ENCODE measurements at regions not wholly inside any gene's neighbourhood (a gene's known extent, or its start where the extent isn't known, plus 50 kb on each side); places are given as distances from the start of the nearest gene placed in this dataset.

- no peak overlapping the region for H3K9ac ChIP-seq (ENCODE audit: insufficient read depth in 1 of 2, low read length in 2 of 2)
- 41 to 44% methylated on average over 2 of the region's 2 CpGs for WGBS, 2 donors
- H3K27me3 ChIP-seq (ENCODE audit: control insufficient read depth in 3 of 3, insufficient read depth in 3 of 3, low read length in 2 of 3): peaks cover 0 to 2% (median 0%) of the 10 kb centered on the region in 3 donors
- peaks cover 0 to 4% (median 0%) of the 10 kb centered on the region in 4 donors for H3K9me3 ChIP-seq (ENCODE audit: control insufficient read depth in 4 of 4, insufficient read depth in 3 of 4, low read length in 3 of 4)
- DNase-seq (no peak), ATAC-seq (ENCODE audit: insufficient read depth, low FRiP score) (no peak)
- TF ChIP-seq, protein P1, sequence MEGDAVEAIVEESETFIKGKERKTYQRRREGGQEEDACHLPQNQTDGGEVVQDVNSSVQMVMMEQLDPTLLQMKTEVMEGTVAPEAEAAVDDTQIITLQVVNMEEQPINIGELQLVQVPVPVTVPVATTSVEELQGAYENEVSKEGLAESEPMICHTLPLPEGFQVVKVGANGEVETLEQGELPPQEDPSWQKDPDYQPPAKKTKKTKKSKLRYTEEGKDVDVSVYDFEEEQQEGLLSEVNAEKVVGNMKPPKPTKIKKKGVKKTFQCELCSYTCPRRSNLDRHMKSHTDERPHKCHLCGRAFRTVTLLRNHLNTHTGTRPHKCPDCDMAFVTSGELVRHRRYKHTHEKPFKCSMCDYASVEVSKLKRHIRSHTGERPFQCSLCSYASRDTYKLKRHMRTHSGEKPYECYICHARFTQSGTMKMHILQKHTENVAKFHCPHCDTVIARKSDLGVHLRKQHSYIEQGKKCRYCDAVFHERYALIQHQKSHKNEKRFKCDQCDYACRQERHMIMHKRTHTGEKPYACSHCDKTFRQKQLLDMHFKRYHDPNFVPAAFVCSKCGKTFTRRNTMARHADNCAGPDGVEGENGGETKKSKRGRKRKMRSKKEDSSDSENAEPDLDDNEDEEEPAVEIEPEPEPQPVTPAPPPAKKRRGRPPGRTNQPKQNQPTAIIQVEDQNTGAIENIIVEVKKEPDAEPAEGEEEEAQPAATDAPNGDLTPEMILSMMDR (IDR thresholded peaks at IDR 0.05; ENCODE audit: control extremely low read depth, extremely low read depth): no peak
- H3K27ac ChIP-seq (ENCODE audit: low read depth in 1 of 2, low read length in 1 of 2): no peak overlapping the region
- H3K4me3 ChIP-seq: no peak overlapping the region
- H3K36me3 ChIP-seq (ENCODE audit: control insufficient read depth in 4 of 4, insufficient read depth in 4 of 4, low read length in 4 of 4): no peaks in the 10 kb centered on the region
- no peaks in the 10 kb centered on the region for H3K4me1 ChIP-seq (ENCODE audit: control insufficient read depth in 5 of 5, insufficient read depth in 5 of 5, low read length in 5 of 5)
Measured at GRCh38 chr10:118511711-118512110, 83.7 kb downstream of the PRLHR start.

DNA sequence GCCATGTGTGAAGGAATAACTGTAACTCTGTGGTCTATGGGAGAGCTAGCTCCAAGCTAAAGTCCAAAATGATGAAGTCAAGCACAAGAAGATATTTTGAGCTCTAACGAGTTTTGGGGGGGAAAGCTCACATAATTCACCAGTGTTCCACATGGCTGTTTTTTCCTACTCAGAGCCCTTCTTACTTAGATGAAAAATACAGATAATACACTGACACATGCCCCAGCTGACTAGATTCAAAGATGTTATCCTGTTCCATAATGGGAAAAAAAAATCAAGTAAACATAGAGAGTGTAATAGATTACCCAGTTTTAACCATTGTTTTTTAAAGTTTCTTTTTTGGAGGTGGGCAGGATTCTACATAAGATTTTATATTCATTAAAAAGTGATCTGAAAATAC, 86.6 kb downstream of the PRLHR start:
- Histone ChIP-seq H3K4me3 (no peak overlapping the region), H3K4me1 (ENCODE audit: control insufficient read depth in 5 of 5, insufficient read depth in 5 of 5, low read length in 5 of 5) (no peaks in the 10 kb centered on the region), H3K9ac (ENCODE audit: insufficient read depth in 1 of 2, low read length in 2 of 2) (no peak overlapping the region), H3K27ac (ENCODE audit: low read depth in 1 of 2, low read length in 1 of 2) (no peak overlapping the region), H3K36me3 (ENCODE audit: control insufficient read depth in 4 of 4, insufficient read depth in 4 of 4, low read length in 4 of 4) (no peaks in the 10 kb centered on the region), H3K27me3 (ENCODE audit: control insufficient read depth in 3 of 3, insufficient read depth in 3 of 3, low read length in 2 of 3) (no peaks in the 10 kb centered on the region), H3K9me3 (ENCODE audit: control insufficient read depth in 4 of 4, insufficient read depth in 3 of 4, low read length in 3 of 4) (peaks cover 0 to 4% (median 0%) of the 10 kb centered on the region in 4 donors)
- ATAC-seq (ENCODE audit: insufficient read depth, low FRiP score) (no peak), DNase-seq (no peak)
- TF ChIP-seq, protein P1 (IDR thresholded peaks at IDR 0.05; ENCODE audit: control extremely low read depth, extremely low read depth): no peak
- 61 to 70% methylated on average over 1 of the region's 1 CpG for WGBS, 2 donors

DNA sequence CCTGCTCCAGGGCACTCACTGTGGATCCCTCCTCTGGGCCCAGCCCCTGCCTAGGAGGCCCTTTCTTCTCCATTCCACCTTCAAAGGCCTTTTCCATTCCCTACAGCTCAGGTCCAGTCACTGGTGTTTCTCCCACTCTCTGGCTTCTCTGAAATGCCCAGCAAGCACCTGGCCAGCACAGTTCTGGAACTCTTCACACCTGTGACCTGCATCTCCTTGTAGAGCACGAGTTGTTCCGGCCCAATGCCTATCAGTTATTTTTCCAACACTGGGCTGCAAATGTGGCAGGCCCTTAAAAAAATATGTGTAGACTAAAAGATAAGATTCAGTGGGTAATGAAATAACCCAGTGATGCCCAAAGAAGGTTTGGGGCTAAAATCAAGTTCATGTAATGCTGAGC, 87.1 kb downstream of the PRLHR start:
- no peak for DNase-seq
- Histone ChIP-seq H3K27me3 (ENCODE audit: control insufficient read depth in 3 of 3, insufficient read depth in 3 of 3, low read length in 2 of 3) (no peaks in the 10 kb centered on the region), H3K9ac (ENCODE audit: insufficient read depth in 1 of 2, low read length in 2 of 2) (no peak overlapping the region), H3K9me3 (ENCODE audit: control insufficient read depth in 4 of 4, insufficient read depth in 3 of 4, low read length in 3 of 4) (peaks cover 0 to 4% (median 0%) of the 10 kb centered on the region in 4 donors), H3K4me3 (no peak overlapping the region), H3K4me1 (ENCODE audit: control insufficient read depth in 5 of 5, insufficient read depth in 5 of 5, low read length in 5 of 5) (no peaks in the 10 kb centered on the region), H3K27ac (ENCODE audit: low read depth in 1 of 2, low read length in 1 of 2) (no peak overlapping the region), H3K36me3 (ENCODE audit: control insufficient read depth in 4 of 4, insufficient read depth in 4 of 4, low read length in 4 of 4) (no peaks in the 10 kb centered on the region)
- 87 to 96% methylated on average over 2 of the region's 2 CpGs for WGBS, 2 donors
- ATAC-seq (ENCODE audit: insufficient read depth, low FRiP score): no peak
- TF ChIP-seq, protein P1 (IDR thresholded peaks at IDR 0.05; ENCODE audit: control extremely low read depth, extremely low read depth): no peak
